Upper lobe of left lung (tissue), 4 donors: ENCODE measurements at regions not wholly inside any gene's neighbourhood (a gene's known extent, or its start where the extent isn't known, plus 50 kb on each side); places are given as distances from the start of the nearest gene placed in this dataset.

Experiments used
- POLR2A ChIP-seq, 4 donors: fragments of 450-650 bp; IDR thresholded peaks; one replicate each; pipeline ENCODE4 v1.5.1; 2016 to 2017; ENCODE audit warnings: antibody characterized with exemption in 4 of 4, mild to moderate bottlenecking in 2 of 4
- POLR2AphosphoS5 ChIP-seq, 2 donors: sonication (generic); formaldehyde crosslinking; IDR thresholded peaks; one replicate each; pipeline ENCODE4 v1.5.1; 2017; ENCODE audit warnings: antibody characterized with exemption in 2 of 2
- TF ChIP-seq, protein P1 (sequence below), 6 experiments: fragments of 450-650 bp in 4 of 6; fragments of 200-600 bp in 2 of 6; sonication (generic) in 2 of 6; IDR thresholded peaks; one replicate each; pipeline ENCODE4 v1.5.1; 2016 to 2019; ENCODE audit warnings: antibody characterized with exemption in 6 of 6

DNA sequence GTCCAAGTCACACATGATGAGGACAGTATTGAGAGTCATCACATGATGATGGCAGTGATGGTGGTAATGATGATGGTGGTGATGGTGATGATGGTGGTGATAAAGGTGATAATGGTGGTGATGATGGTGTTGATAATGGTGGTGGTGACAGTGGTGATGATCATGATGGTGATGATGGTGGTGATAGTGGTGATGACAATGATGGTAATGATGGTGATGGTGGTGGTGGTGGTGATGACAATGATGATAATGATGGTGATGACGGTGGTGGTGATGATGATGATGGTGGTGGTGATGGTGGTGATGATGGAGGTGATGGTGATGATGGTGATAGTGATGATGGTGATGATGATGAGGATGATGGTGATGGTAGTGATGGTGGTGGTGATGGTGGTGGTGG is 190.2 kb upstream of the ZNF469 start:
- TF ChIP-seq, protein P1, sequence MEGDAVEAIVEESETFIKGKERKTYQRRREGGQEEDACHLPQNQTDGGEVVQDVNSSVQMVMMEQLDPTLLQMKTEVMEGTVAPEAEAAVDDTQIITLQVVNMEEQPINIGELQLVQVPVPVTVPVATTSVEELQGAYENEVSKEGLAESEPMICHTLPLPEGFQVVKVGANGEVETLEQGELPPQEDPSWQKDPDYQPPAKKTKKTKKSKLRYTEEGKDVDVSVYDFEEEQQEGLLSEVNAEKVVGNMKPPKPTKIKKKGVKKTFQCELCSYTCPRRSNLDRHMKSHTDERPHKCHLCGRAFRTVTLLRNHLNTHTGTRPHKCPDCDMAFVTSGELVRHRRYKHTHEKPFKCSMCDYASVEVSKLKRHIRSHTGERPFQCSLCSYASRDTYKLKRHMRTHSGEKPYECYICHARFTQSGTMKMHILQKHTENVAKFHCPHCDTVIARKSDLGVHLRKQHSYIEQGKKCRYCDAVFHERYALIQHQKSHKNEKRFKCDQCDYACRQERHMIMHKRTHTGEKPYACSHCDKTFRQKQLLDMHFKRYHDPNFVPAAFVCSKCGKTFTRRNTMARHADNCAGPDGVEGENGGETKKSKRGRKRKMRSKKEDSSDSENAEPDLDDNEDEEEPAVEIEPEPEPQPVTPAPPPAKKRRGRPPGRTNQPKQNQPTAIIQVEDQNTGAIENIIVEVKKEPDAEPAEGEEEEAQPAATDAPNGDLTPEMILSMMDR (IDR thresholded peaks at IDR 0.05), result no peak
- no peak for TF ChIP-seq POLR2A (IDR thresholded peaks at IDR 0.05)
- no peak for TF ChIP-seq POLR2AphosphoS5 (IDR thresholded peaks at IDR 0.05)
